HUES48 (cell line): ENCODE measurements at regions not wholly inside any gene's neighbourhood (a gene's known extent, or its start where the extent isn't known, plus 50 kb on each side); places are given as distances from the start of the nearest gene placed in this dataset.
"Not testable (repeated sequence)": the region's sequence is repeated elsewhere in the genome, so short reads cannot be mapped to it uniquely, and the experiment has no call there.

Experiments used
- H3K27ac ChIP-seq: one replicate; pipeline ENCODE4 v1.7.0; 2013; ENCODE audit warnings: low read depth, low read length, inconsistent platforms
- H3K27me3 ChIP-seq: 2 replicates; pipeline ENCODE4 v1.6.1; 2013; ENCODE audit warnings: mild to moderate bottlenecking, low read length; ENCODE audit not compliant: control insufficient read depth, insufficient read depth
- H3K36me3 ChIP-seq: 2 replicates; pipeline ENCODE4 v1.6.1; 2013; ENCODE audit warnings: low read length; ENCODE audit not compliant: control insufficient read depth, insufficient read depth
- H3K4me1 ChIP-seq: 2 replicates; pipeline ENCODE4 v1.6.1; 2013; ENCODE audit warnings: mild to moderate bottlenecking, low read length; ENCODE audit not compliant: control insufficient read depth, insufficient read depth
- H3K4me3 ChIP-seq: 2 replicates; pipeline ENCODE4 v1.5.1; 2013; ENCODE audit warnings: mild to moderate bottlenecking, low read depth, low read length
- H3K9ac ChIP-seq: 2 replicates; pipeline ENCODE4 v1.6.1; 2013; ENCODE audit warnings: mild to moderate bottlenecking, low read depth, low read length, moderate library complexity
- H3K9me3 ChIP-seq: 2 replicates; pipeline ENCODE4 v1.6.1; 2013; ENCODE audit warnings: low read length; ENCODE audit not compliant: control insufficient read depth, insufficient read depth

- H3K9me3 ChIP-seq: no peaks in the 10 kb centered on the region
- no peak overlapping the region for H3K4me3 ChIP-seq
- no peaks in the 10 kb centered on the region for H3K27me3 ChIP-seq
- no peak overlapping the region for H3K27ac ChIP-seq
- no peaks in the 10 kb centered on the region for H3K36me3 ChIP-seq
- H3K9ac ChIP-seq: no peak overlapping the region
- H3K4me1 ChIP-seq: no peaks in the 10 kb centered on the region
Measured at GRCh38 chr2:36168115-36168514, 187.5 kb upstream of the CRIM1 start.

- Histone ChIP-seq H3K27me3 (no peaks in the 10 kb centered on the region), H3K9me3 (no peaks in the 10 kb centered on the region), H3K27ac (no peak overlapping the region), H3K9ac (no peak overlapping the region), H3K4me1 (no peaks in the 10 kb centered on the region), H3K4me3 (no peak overlapping the region), H3K36me3 (no peaks in the 10 kb centered on the region)
Measured at GRCh38 chr2:36165132-36165531, 190.4 kb upstream of the CRIM1 start.

- H3K27me3 ChIP-seq: no peaks in the 10 kb centered on the region
- H3K4me3 ChIP-seq: no peak overlapping the region
- H3K4me1 ChIP-seq: no peaks in the 10 kb centered on the region
- no peak overlapping the region for H3K27ac ChIP-seq
- no peaks in the 10 kb centered on the region for H3K9me3 ChIP-seq
- H3K9ac ChIP-seq: no peak overlapping the region
- H3K36me3 ChIP-seq: no peaks in the 10 kb centered on the region
Measured at GRCh38 chr2:36163520-36164254, 191.9 kb upstream of the CRIM1 start.

- H3K27me3 ChIP-seq, H3K27ac ChIP-seq, H3K9ac ChIP-seq, H3K9me3 ChIP-seq, H3K36me3 ChIP-seq, H3K4me1 ChIP-seq, H3K4me3 ChIP-seq: not testable (repeated sequence)
Measured at GRCh38 chr2:36157093-36157492, 198.5 kb upstream of the CRIM1 start.

GRCh38 chr2:36147670-36148390 lies 207.7 kb upstream of the CRIM1 start:
- no peaks in the 10 kb centered on the region for H3K9me3 ChIP-seq
- no peak overlapping the region for H3K9ac ChIP-seq
- H3K4me3 ChIP-seq: no peak overlapping the region
- no peak overlapping the region for H3K27ac ChIP-seq
- peaks cover 9% of the 10 kb centered on the region for H3K4me1 ChIP-seq
- H3K36me3 ChIP-seq: no peaks in the 10 kb centered on the region
- no peaks in the 10 kb centered on the region for H3K27me3 ChIP-seq

- H3K4me3 ChIP-seq: no peak overlapping the region
- H3K9me3 ChIP-seq: no peaks in the 10 kb centered on the region
- no peak overlapping the region for H3K27ac ChIP-seq
- H3K4me1 ChIP-seq: peaks cover 8% of the 10 kb centered on the region
- H3K27me3 ChIP-seq: no peaks in the 10 kb centered on the region
- H3K36me3 ChIP-seq: no peaks in the 10 kb centered on the region
- no peak overlapping the region for H3K9ac ChIP-seq
Measured at GRCh38 chr2:36146765-36147164, 208.8 kb upstream of the CRIM1 start.

- Histone ChIP-seq H3K9me3 (no peaks in the 10 kb centered on the region), H3K36me3 (no peaks in the 10 kb centered on the region), H3K4me1 (no peaks in the 10 kb centered on the region), H3K9ac (no peak overlapping the region), H3K4me3 (no peak overlapping the region), H3K27ac (no peak overlapping the region), H3K27me3 (no peaks in the 10 kb centered on the region)
Measured at GRCh38 chr2:36140391-36140790, 215.2 kb upstream of the CRIM1 start.

GRCh38 chr2:36137612-36138011 lies 218.0 kb upstream of the CRIM1 start:
- no peak overlapping the region for H3K4me3 ChIP-seq
- H3K27me3 ChIP-seq: no peaks in the 10 kb centered on the region

GRCh38 chr2:36134281-36134680 lies 221.3 kb upstream of the CRIM1 start:
- Histone ChIP-seq H3K36me3 (no peaks in the 10 kb centered on the region), H3K4me1 (no peaks in the 10 kb centered on the region), H3K9ac (no peak overlapping the region), H3K27me3 (no peaks in the 10 kb centered on the region), H3K4me3 (no peak overlapping the region), H3K9me3 (no peaks in the 10 kb centered on the region), H3K27ac (no peak overlapping the region)

More at GRCh38 chr2:36137612-36138011, 218.0 kb upstream of the CRIM1 start:
- Histone ChIP-seq H3K36me3 (no peaks in the 10 kb centered on the region), H3K9me3 (no peaks in the 10 kb centered on the region), H3K4me1 (no peaks in the 10 kb centered on the region), H3K9ac (no peak overlapping the region), H3K27ac (no peak overlapping the region)

- Histone ChIP-seq H3K4me1 (no peaks in the 10 kb centered on the region), H3K36me3 (no peaks in the 10 kb centered on the region), H3K9ac (no peak overlapping the region), H3K9me3 (no peaks in the 10 kb centered on the region), H3K4me3 (no peak overlapping the region), H3K27me3 (no peaks in the 10 kb centered on the region), H3K27ac (no peak overlapping the region)
Measured at GRCh38 chr2:36128359-36128758, 227.2 kb upstream of the CRIM1 start.

- H3K4me1 ChIP-seq: no peaks in the 10 kb centered on the region
- H3K9me3 ChIP-seq: no peaks in the 10 kb centered on the region
- no peak overlapping the region for H3K27ac ChIP-seq
- H3K36me3 ChIP-seq: no peaks in the 10 kb centered on the region
- no peak overlapping the region for H3K9ac ChIP-seq
- H3K27me3 ChIP-seq: no peaks in the 10 kb centered on the region
- no peak overlapping the region for H3K4me3 ChIP-seq
Measured at GRCh38 chr2:36125702-36126101, 229.9 kb upstream of the CRIM1 start.
